H4 (cell line): ENCODE measurements at regions not wholly inside any gene's neighbourhood (a gene's known extent, or its start where the extent isn't known, plus 50 kb on each side); places are given as distances from the start of the nearest gene placed in this dataset.

Experiments
- DNase-seq: peaks from one replicate; pipeline ENCODE4 v3.0.0-alpha.2; 2015; ENCODE audit warnings: low spot score

DNA sequence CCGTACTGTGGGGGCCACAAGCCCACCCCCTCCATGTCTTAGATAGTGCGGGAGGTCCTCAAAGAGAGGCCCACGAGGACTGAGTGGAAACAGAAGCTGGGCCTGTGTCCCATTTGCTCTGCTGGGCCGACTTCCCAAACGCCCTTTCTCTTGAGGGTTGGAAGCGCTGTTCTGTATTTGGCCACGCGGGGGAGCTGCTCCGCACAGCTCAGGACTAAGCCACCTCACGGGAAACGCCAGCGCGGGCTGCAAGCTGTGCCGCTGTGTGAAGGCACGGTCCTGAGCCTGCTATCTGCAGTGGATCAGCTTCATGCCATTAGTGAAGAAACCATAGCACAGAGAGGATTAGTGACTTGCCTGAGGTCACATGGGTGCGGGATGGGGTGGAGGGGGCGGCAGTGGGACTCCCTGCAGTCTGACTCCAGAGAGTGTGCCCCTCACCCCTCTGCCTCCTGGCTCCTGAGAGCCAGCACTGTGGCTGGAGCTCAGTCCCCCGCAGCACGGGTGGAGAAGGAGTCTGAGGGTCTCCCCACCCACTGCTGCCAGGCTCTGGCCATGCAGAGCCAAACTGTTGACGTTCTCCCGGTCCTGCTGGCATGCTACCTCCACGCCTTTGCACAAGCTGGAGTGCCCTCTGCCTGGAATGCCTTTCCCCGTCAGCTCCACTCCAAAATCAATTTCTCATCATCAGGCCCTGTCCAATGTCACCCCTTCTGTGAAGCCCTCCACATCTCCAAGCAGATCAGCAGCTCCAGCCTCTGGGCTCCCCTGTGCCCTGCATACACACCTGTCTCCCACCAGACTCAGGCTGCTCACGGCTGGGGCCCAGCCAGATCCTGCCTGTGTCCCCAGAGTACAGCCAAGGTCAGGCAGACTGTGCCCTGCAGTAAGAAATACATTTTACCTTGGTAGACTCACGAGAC is 51.5 kb upstream of the LRRC32 start:
- peak; percentile 68 for DNase-seq

DNA sequence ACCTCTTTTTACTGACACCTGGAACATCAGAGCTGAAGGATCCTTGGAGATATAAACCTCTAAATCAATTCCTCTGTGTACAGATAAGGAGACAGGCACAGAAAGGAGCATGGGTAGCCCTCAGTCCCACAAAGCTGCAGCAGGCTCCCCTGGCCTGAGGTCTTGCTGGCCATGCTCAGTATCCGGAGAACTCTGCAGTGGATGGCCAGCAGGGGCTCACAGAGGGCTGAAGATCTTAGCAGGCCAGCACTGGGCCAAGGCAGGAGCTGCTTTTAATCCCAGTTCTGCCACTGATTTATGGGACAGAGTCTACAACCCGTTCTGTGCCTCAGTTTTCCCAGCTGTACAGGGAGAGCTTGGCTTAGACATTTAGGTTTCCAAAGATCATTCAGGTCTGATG is 52.6 kb upstream of the LRRC32 start:
- no peak for DNase-seq

DNA sequence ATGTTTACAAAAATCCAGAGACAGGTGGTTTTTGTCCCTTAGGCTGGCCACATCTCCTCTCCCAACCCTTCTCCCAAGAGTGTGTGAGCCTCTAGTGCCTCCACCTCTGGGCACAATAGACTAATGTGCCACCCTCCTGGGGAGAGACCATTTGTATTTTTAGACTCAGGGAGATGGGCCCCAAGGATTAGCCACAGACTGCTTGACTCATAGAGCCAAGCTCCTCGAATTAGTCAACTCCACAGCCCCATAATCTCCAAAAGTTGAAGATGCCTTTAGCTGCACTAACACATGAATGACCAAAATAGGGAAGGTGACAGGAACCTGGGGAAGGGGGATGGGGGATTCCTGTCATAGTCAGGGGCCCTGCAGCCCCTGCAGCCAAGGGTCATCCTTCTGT is 53.0 kb upstream of the LRRC32 start:
- DNase-seq, result no peak

DNA sequence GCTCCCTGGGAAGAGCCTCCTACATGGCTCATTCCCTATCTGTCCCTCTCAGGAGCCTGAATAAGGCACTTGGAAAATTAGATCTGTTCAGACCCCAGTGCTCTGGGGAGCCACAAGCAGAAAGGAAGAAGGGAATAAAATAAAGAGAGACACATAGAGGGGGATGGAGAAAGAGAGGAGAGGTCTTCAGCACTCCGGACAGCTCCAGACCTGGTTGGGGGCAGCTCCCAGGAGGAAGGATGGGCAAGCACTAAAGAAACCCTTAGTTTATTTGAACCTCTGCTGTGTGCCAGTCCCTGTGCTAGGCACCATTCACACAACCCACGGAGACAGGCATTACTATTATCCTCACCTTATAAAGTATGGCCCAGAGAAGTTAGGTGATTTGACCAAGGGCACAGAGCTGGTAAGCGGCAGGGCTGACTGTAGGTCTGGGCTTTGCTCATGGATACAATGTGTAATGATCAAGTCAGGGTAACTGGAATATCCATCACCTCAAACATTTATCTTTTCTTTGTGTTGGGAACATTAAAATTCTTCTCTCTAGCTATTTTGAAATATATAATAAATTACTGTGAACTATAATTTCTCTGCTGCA is 53.7 kb upstream of the LRRC32 start:
- no peak for DNase-seq

DNA sequence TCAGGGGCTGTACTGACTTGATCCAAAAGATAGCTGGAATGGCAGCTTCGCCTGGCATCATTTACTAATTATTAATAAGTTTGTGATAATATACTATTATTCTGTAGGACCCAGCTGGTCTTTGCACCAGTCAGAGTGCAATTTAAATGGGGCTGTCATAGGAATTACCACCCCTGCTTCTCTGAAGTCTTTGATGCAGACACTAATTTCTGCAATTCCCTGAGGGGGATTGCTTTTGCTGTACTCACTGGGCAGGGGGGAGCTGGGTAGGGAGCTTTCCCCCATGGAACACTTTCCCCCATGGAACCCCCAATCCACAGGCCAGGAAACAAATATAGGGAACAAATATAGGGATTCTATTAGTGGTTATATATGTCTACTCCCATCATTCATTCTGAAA is 54.9 kb upstream of the TSKU start:
- no peak for DNase-seq

DNA sequence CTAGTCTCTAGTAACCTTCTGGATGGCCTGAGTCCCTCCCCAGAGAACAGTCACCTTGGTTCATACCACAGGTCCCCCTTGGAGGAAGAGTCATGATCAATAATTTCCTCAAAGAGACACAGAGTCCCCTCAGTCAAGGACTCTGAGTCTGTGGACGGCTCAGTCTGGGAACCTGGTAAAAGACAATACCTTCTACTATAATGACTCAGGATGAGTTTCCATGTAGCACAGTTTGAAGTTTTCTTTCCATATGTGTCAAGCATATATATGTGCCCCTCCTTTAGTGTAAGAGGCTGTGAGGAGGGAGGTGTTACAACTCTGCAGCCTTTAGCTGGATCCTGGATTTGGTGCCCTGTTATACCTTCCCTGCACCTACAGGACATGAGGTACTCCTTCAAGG is 54.4 kb upstream of the TSKU start:
- no peak for DNase-seq

DNA sequence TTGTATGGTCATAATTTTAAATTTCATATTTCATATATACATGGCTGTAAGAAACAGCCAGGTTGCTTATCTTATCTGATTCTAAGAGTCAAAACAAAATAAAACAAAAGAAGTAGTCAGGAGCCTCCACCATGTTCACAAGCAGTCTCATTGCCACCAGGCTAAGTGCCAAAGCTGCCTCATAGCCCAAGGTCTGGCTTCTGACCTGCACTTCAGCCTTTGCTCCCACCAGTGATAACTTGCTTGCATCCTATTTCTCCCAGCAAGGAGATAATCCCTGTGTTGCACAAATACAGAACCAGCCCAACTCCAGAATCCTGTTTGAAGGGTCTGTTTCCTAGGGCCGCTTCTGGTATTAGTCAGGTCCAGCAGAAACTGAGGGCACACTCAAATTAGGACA is 53.9 kb upstream of the TSKU start:
- DNase-seq, result no peak

DNA sequence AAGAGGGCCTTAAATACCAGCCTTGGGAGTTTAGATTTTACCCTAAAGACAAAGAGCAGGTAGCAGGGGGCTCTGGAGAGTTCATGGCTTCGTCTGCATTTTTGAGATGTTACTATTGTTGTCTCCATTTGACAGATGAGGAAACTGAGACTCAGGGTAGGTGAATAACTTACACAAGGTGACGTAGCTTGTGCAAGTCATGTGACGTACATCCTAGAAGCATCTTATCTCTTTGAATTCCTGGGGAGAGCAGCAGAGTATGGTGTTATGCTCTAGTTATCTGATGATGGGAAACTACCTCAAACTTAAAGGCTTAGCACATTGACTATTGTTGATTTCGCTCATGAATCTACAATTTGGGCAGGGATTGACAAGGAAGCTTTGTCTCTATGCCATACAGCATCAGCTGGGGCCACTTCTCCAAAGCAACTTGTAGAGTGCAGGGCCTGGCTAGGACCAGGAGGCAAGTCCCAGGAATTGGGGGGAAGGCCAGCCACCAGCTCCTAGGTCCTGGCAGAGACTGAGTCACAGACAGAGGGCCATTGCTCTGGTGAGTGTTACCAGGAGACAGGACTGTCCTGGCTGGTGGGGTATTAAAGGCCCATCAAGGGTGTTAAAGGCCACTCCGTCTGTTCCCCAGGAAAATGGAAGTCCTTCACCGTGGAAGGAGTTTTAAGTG is 52.1 kb upstream of the TSKU start:
- no peak for DNase-seq

DNA sequence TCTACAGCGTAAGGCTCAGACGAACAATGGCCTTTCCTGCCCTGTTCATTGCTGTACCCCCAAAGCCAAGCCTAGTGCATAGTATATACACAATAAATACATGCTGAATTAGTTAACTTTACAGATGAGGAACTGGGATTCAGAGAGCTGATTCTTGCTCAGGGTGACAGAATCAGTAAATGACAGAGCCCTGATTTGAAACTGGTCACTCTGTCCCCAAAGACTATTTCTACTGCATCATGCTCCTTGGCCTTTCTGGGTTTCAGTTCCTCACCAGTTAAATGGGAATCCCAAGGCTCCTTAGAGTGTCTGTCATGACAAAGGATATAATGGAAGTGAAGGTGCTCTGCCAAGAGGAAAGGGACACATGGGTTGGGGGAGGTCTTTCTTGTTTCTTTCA is 50.5 kb upstream of the TSKU start:
- DNase-seq, result no peak
